Gastroesophageal sphincter (tissue), 4 donors: ENCODE measurements at regions not wholly inside any gene's neighbourhood (a gene's known extent, or its start where the extent isn't known, plus 50 kb on each side); places are given as distances from the start of the nearest gene placed in this dataset.
"Not testable (repeated sequence)": the region's sequence is repeated elsewhere in the genome, so short reads cannot be mapped to it uniquely, and the experiment has no call there.

Experiments used
- ATAC-seq: fragments of 150-250 bp; one replicate; pipeline ENCODE4 v1.9.1; 2016; ENCODE audit warnings: mild to moderate bottlenecking, moderate library complexity
- H3K27ac ChIP-seq, 4 donors: fragments of 200-600 bp; sonication (generic) in 3 of 4; 1 replicate in 3 of 4; 2 replicates in 1 of 4; pipeline ENCODE4 v1.5.1; 2016 to 2019
- H3K27me3 ChIP-seq: fragments of 200-600 bp; sonication (generic); one replicate; pipeline ENCODE4 v1.5.1; 2019
- H3K36me3 ChIP-seq, 2 donors: fragments of 200-600 bp; sonication (generic); one replicate each; pipeline ENCODE4 v1.5.1; 2019; ENCODE audit warnings: control low read depth in 1 of 2
- H3K4me1 ChIP-seq, 3 donors: fragments of 200-600 bp; sonication (generic); 1 replicate in 2 of 3; 2 replicates in 1 of 3; pipeline ENCODE4 v1.5.1; 2016 to 2019; ENCODE audit warnings: control low read depth in 2 of 3
- H3K4me3 ChIP-seq, 2 donors: fragments of 200-600 bp; sonication (generic); one replicate each; pipeline ENCODE4 v1.5.1; 2019; ENCODE audit warnings: mild to moderate bottlenecking in 1 of 2, moderate library complexity in 1 of 2
- H3K9me3 ChIP-seq, 3 donors: fragments of 200-600 bp; sonication (generic); one replicate each; pipeline ENCODE4 v1.5.1; 2017 to 2019; ENCODE audit warnings: control low read depth in 2 of 3
- CTCF ChIP-seq, 4 experiments: fragments of 200-600 bp in 2 of 4; fragments of 450-650 bp in 2 of 4; sonication (generic) in 1 of 4; IDR thresholded peaks; one replicate each; pipeline ENCODE4 v1.5.1; 2017 to 2019; ENCODE audit warnings: antibody characterized with exemption in 4 of 4, mild to moderate bottlenecking in 2 of 4, moderate library complexity in 2 of 4
- EP300 ChIP-seq: sonication (generic); formaldehyde crosslinking; IDR thresholded peaks from one replicate; pipeline ENCODE4 v1.6.1; 2017; ENCODE audit warnings: antibody characterized with exemption, mild to moderate bottlenecking
- POLR2A ChIP-seq, 2 donors: fragments of 450-650 bp; IDR thresholded peaks; one replicate each; pipeline ENCODE4 v1.6.1; 2017; ENCODE audit warnings: antibody characterized with exemption in 2 of 2, mild to moderate bottlenecking in 2 of 2, moderate library complexity in 1 of 2
- POLR2AphosphoS5 ChIP-seq: sonication (generic); formaldehyde crosslinking; IDR thresholded peaks from one replicate; pipeline ENCODE4 v1.6.1; 2017; ENCODE audit warnings: antibody characterized with exemption
- WGBS, 2 donors: methylation state at CpG; one replicate each; pipeline ENCODE4 v1.1.5; 2018; ENCODE audit warnings: low coverage in 1 of 2; 5-methylcytosine and 5-hydroxymethylcytosine counted together

DNA sequence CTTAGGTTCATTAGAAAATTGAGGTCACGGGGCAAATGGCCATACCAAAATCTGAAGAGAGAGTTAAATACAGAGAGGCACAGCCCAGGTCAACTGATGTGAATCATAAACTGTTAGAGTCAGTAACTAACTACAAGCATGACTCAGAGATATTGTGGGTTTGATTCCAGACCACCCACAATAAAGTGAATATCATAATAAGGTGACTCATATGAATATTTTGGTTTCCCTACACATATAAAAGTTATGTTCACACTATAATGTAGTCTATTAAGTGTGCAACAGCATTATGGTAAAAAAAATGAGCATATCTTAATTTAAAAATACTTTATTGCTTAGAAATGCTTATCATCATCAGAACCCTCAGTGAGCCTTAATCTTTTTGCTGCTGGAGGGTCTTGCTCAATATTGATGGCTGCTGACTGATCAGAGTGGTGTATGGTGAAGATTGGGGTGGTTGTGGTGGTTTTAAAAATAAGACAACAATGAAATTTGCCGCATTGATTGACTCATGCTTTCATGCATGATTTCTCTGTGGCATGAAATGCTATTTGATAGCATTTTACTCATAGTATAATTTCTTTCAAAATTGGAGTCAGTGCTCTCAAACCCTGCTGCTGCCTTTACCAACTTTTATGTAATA is 53.1 kb upstream of the EDIL3 start:
- no peaks in the 10 kb centered on the region for H3K27me3 ChIP-seq
- H3K36me3 ChIP-seq = no peaks in the 10 kb centered on the region
- H3K27ac ChIP-seq = no peak overlapping the region
- no peaks in the 10 kb centered on the region for H3K4me1 ChIP-seq
- 75 to 77% methylated on average over 2 of the region's 2 CpGs for WGBS, 2 donors
- TF ChIP-seq CTCF (IDR thresholded peaks at IDR 0.05) = no peak
- no peak overlapping the region for H3K4me3 ChIP-seq
- H3K9me3 ChIP-seq = no peaks in the 10 kb centered on the region
- ATAC-seq = no peak

GRCh38 chr5:84436866-84437265 is 52.2 kb upstream of the EDIL3 start:
- H3K27me3 ChIP-seq = no peaks in the 10 kb centered on the region
- H3K27ac ChIP-seq = no peak overlapping the region
- no peak overlapping the region for H3K4me3 ChIP-seq
- no peak for ATAC-seq
- H3K36me3 ChIP-seq = no peaks in the 10 kb centered on the region
- TF ChIP-seq CTCF (IDR thresholded peaks at IDR 0.05) (no peak), POLR2AphosphoS5 (no peak), EP300 (no peak), POLR2A (IDR thresholded peaks at IDR 0.05) (no peak)
- 42 to 63% methylated on average over 1 of the region's 1 CpG for WGBS, 2 donors
- no peaks in the 10 kb centered on the region for H3K9me3 ChIP-seq
- no peaks in the 10 kb centered on the region for H3K4me1 ChIP-seq

- WGBS, 2 donors = 86 to 88% methylated on average over 7 to 8 of the region's 8 CpGs
- H3K36me3 ChIP-seq, ATAC-seq, H3K4me3 ChIP-seq, H3K27ac ChIP-seq, H3K4me1 ChIP-seq, H3K27me3 ChIP-seq, H3K9me3 ChIP-seq: not testable (repeated sequence)
Observed at GRCh38 chr5:84435861-84436346, 51.2 kb upstream of the EDIL3 start.
